SU-DHL-6 (cell line): ENCODE measurements at regions not wholly inside any gene's neighbourhood (a gene's known extent, or its start where the extent isn't known, plus 50 kb on each side); places are given as distances from the start of the nearest gene placed in this dataset.

Experiments
- H2AFZ ChIP-seq: fragments of 200-600 bp; sonication (generic); 2 replicates; pipeline ENCODE4 v1.6.1; 2014; ENCODE audit warnings: low read depth, mild to moderate bottlenecking, moderate library complexity, mixed read lengths, antibody characterized with exemption, low read length; ENCODE audit not compliant: severe bottlenecking
- H3F3A ChIP-seq: fragments of 200-600 bp; shearing (Covaris generic); 2 replicates; pipeline ENCODE4 v1.6.0; 2016; ENCODE audit warnings: antibody characterized with exemption, mild to moderate bottlenecking; ENCODE audit not compliant: insufficient read depth
- H3K27ac ChIP-seq: fragments of 200-600 bp; sonication (generic); 2 replicates; pipeline ENCODE4 v1.5.1; 2016; ENCODE audit warnings: low read depth, mild to moderate bottlenecking, low read length, moderate library complexity, mixed read lengths
- H3K27me3 ChIP-seq: fragments of 200-600 bp; sonication (generic), shearing (Covaris generic); 2 replicates; pipeline ENCODE4 v1.6.0; 2014; ENCODE audit warnings: mild to moderate bottlenecking, low read length
- H3K36me3 ChIP-seq: fragments of 200-600 bp; sonication (generic); 2 replicates; pipeline ENCODE4 v1.6.1; 2014; ENCODE audit warnings: mild to moderate bottlenecking, low read length, mixed read lengths
- H3K4me2 ChIP-seq: fragments of 300-600, 200-600 bp; shearing (Covaris generic), sonication (generic); 2 replicates; pipeline ENCODE4 v1.6.0; 2014; ENCODE audit warnings: low read length, low read depth, mild to moderate bottlenecking; ENCODE audit not compliant: poor library complexity, severe bottlenecking
- H3K4me3 ChIP-seq: fragments of 200-600 bp; sonication (generic); 2 replicates; pipeline ENCODE4 v1.5.1; 2014; ENCODE audit warnings: antibody characterized with exemption, low read length, mild to moderate bottlenecking, mixed read lengths; ENCODE audit not compliant: insufficient read depth, poor library complexity, severe bottlenecking
- H3K79me2 ChIP-seq: fragments of 200-600 bp; sonication (generic); 2 replicates; pipeline ENCODE4 v1.6.1; 2014; ENCODE audit warnings: mild to moderate bottlenecking, low read length, moderate library complexity; ENCODE audit not compliant: insufficient read depth
- H3K9ac ChIP-seq: fragments of 200-600 bp; sonication (generic); 2 replicates; pipeline ENCODE4 v1.7.0; 2014; ENCODE audit warnings: mild to moderate bottlenecking, low read length
- H3K9me2 ChIP-seq: fragments of 200-600 bp; sonication (generic); replicated peaks from 2 replicates; pipeline ENCODE4 v1.6.1; 2014; ENCODE audit warnings: low read length; ENCODE audit not compliant: insufficient read depth
- H3K9me3 ChIP-seq: fragments of 200-600 bp; sonication (generic); 2 replicates; pipeline ENCODE4 v1.6.1; 2014; ENCODE audit warnings: low read length, mixed read lengths; ENCODE audit not compliant: insufficient read depth
- H4K20me1 ChIP-seq: fragments of 200-600 bp; sonication (generic); 2 replicates; pipeline ENCODE4 v1.6.1; 2014; ENCODE audit warnings: low read depth, mild to moderate bottlenecking, antibody characterized with exemption, low read length, moderate library complexity, mixed read lengths
- CTCF ChIP-seq: fragments of 200-600 bp; sonication (generic); IDR thresholded peaks from one replicate; pipeline ENCODE4 v1.5.1; 2017; ENCODE audit warnings: antibody characterized with exemption, mild to moderate bottlenecking, low read length, moderate library complexity; ENCODE audit not compliant: insufficient read depth, poor library complexity, severe bottlenecking
- EZH2phosphoT487 ChIP-seq: fragments of 200-600 bp; sonication (generic), shearing (Covaris generic); conservative IDR thresholded peaks from 2 replicates; pipeline ENCODE4 v1.6.1; 2018; ENCODE audit warnings: mild to moderate bottlenecking, antibody characterized with exemption, low read length, moderate library complexity, mixed read lengths

GRCh38 chr6:27777614-27778355 is 134.4 kb downstream of the OR2B2 start:
- Histone ChIP-seq H2AFZ (no peak overlapping the region), H3K27ac (no peak overlapping the region), H3K9ac (no peak overlapping the region), H3F3A (no peaks in the 10 kb centered on the region), H3K9me3 (no peaks in the 10 kb centered on the region), H3K4me3 (no peak overlapping the region), H3K79me2 (no peaks in the 10 kb centered on the region), H3K9me2 (no peaks in the 10 kb centered on the region), H3K27me3 (no peaks in the 10 kb centered on the region), H3K4me2 (no peak overlapping the region), H3K36me3 (no peaks in the 10 kb centered on the region), H4K20me1 (no peaks in the 10 kb centered on the region)
- TF ChIP-seq CTCF (no peak), EZH2phosphoT487 (no peak)

GRCh38 chr6:27777126-27777525 is 135.1 kb downstream of the OR2B2 start:
- no peak overlapping the region for H3K4me3 ChIP-seq
- H3K27ac ChIP-seq: no peak overlapping the region
- no peaks in the 10 kb centered on the region for H3K36me3 ChIP-seq
- H3F3A ChIP-seq: no peaks in the 10 kb centered on the region
- no peaks in the 10 kb centered on the region for H4K20me1 ChIP-seq
- no peak overlapping the region for H3K4me2 ChIP-seq
- TF ChIP-seq EZH2phosphoT487: no peak
- TF ChIP-seq CTCF: no peak
- H3K79me2 ChIP-seq: no peaks in the 10 kb centered on the region
- no peak overlapping the region for H3K9ac ChIP-seq
- no peaks in the 10 kb centered on the region for H3K9me2 ChIP-seq
- no peaks in the 10 kb centered on the region for H3K9me3 ChIP-seq
- no peaks in the 10 kb centered on the region for H3K27me3 ChIP-seq
- no peak overlapping the region for H2AFZ ChIP-seq

- H3K9ac ChIP-seq: no peak overlapping the region
- H3K27ac ChIP-seq: no peak overlapping the region
- H3K4me2 ChIP-seq: no peak overlapping the region
- TF ChIP-seq CTCF (no peak), EZH2phosphoT487 (no peak)
- H3K79me2 ChIP-seq: no peaks in the 10 kb centered on the region
- no peaks in the 10 kb centered on the region for H3K9me2 ChIP-seq
- H3F3A ChIP-seq: no peaks in the 10 kb centered on the region
- H3K36me3 ChIP-seq: no peaks in the 10 kb centered on the region
- no peaks in the 10 kb centered on the region for H3K27me3 ChIP-seq
- no peaks in the 10 kb centered on the region for H3K9me3 ChIP-seq
- H2AFZ ChIP-seq: no peak overlapping the region
- no peaks in the 10 kb centered on the region for H4K20me1 ChIP-seq
- no peak overlapping the region for H3K4me3 ChIP-seq
Observed at GRCh38 chr6:27776504-27776903, 135.7 kb downstream of the OR2B2 start.
